NCI-H524 (cell line): ENCODE measurements at regions not wholly inside any gene's neighbourhood (a gene's known extent, or its start where the extent isn't known, plus 50 kb on each side); places are given as distances from the start of the nearest gene placed in this dataset.

ENCODE experiments used
- DNase-seq, 2 experiments: peaks; one replicate each; lab custom pipeline; 2025; lab: John Stamatoyannopoulos, UW

GRCh38 chr2:2848621-2849333, 517.7 kb upstream of the MYT1L start:
- peak; percentile 86 to 97 for DNase-seq

GRCh38 chr2:2848198-2848597, 517.1 kb upstream of the MYT1L start:
- DNase-seq: no peak

- peak; percentile 38 to 73 for DNase-seq
These were observed 516.2 kb upstream of the MYT1L start for GRCh38 chr2:2847209-2847676.

- DNase-seq: peak; percentile 97 to 99
These were observed 515.5 kb upstream of the MYT1L start for GRCh38 chr2:2846332-2847208.

DNA sequence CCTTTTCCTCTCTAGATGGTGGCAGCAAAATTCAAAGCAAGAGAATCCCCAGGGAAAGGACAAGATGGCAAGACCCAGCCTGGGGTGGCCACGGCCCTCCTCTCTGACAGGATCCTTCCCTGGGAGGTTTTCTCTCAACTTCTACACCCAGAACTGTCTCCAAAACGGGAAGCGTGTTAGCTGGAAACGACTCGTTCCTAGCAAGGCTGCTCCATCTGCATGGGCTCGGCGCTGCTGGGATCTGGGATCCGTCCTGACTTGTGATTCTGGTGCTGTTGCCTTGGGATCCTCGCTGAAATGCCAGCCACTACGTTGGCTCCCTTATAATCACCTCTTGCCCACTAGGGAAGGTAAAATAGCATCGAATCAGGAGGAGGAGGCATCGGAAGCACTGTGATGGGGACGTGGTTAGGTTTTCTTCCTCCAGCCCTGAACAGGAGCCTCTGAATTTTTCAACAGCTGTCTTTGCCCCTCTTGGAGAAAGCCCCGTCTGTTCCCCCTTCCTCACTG, 514.8 kb upstream of the MYT1L start:
- no peak for DNase-seq

DNA sequence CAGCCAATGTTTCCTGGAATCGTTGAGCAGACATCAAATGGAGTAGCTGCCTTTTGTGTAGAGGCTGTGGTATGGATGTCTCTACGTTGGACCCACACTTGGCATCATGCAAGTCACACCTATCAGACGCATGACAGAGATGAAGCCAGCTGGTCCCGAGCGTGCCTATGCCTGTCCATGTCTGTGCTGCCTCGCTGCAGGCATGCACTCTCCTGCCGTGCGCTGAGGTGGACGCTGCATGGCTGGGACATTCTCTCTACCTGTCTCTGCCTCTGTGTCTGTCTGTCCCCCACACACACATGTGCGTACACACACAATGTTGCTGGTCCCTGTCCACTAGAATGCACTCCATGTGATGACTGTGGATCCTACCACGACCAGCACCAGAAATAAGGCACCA, 514.2 kb upstream of the MYT1L start:
- DNase-seq: peak in 1 of 2 experiments; percentile 37

DNA sequence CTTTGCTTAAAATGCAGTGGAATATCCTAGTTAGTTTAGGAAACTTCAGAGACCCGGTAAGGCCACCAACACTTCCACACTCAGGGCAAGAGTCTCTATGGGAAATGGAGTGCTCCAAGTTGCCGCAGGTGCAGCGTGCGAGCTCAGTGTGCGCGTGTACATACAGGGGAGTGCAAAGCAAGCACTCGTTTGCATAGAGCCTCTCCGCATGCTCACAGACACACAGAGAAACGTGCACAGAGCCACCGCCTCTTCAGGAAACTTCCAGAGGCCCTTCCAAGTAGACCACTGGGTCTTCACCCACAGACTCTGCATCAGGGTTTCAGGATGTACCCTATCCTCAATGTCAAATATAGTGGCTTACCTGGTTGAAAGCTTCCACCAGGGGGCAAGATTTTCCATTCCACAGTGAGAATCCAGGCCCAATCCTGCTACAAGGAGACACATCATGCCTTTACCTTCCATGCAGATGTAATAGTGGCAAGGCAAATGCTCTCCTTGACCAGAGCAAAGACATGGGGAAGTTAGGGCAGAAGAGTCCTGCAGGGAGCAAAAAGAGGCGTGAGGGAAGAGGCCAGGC, 513.0 kb upstream of the MYT1L start:
- DNase-seq: peak; percentile 25 to 57

- DNase-seq: no peak
These were observed 511.4 kb upstream of the MYT1L start for GRCh38 chr2:2842466-2842865.

- DNase-seq: peak in 1 of 2 experiments; percentile 69
These were observed 509.7 kb upstream of the MYT1L start for GRCh38 chr2:2840681-2841300.

DNA sequence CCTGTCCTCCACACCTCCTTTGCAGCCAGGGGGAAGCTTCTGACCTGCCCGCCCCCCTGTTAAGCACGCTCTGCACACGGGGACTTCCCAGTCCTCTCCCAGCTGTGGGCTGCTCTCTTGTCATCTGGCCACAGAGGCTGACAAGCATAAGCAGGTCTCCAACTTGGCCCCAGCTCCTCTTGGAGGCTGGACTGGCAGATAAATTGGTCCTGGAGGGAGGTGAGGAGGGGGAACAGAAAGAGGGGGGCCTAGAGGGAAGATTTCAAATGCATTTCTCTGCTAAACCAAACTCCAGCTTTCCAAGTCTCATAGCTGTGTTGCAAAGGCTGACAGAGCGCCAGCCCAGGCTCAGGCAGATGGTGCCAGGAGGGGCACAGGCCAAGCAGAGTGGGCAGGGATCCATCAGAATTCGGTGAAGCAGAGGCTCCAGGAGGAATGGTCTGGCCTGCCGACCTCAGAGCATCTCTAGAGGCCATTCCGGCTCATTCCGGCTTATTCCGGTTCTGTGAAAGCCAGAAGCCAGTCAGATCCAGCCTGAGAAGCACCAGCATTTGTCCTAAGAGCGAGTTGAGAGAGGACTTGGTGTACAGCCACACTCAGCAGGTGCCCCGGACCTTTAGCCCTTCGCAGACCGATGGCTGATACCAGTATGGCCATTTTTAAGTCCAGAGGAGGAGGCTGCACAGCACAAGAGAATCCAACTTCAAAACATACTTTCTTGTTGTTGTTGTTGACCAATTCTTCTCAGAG, 508.9 kb upstream of the MYT1L start:
- DNase-seq: no peak

DNA sequence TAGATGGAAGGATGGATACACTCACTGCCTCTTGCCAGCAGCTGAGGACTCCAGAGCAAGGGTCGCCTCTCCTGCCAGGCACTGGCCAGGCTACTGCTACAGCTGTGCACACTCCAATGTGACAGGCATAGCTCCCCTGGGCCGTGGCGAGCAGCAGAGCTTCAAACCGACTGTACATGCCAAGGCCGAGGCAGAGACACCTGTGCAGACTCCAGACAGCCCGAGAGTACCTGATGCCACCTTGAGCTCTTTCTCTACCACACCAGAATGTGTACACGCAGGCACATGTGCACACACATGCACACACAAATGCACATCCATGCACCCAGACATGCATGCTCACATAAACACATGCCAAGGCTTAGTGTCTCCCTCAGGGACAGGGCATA, 508.3 kb upstream of the MYT1L start:
- DNase-seq: no peak

DNA sequence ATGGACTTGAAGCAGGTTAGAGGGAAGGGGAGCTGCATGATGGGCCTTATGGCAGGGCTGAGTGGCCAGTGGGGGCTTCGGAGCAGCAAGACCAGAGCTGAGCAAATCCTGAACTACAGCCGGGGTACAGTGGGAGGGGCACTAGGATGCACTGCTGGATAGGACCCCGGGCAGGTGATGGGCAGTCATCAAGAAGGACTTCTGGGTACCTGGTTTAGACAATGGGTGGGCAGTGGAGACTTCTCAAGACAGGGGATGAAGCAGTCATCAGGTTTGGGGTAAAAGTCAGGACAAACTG, 507.4 kb upstream of the MYT1L start:
- DNase-seq: no peak

GRCh38 chr2:2837746-2838547, 506.9 kb upstream of the MYT1L start:
- DNase-seq: no peak

- no peak for DNase-seq
These were observed 505.4 kb upstream of the MYT1L start for GRCh38 chr2:2836343-2837070.

GRCh38 chr2:2834516-2835254, 503.6 kb upstream of the MYT1L start:
- DNase-seq: no peak

DNA sequence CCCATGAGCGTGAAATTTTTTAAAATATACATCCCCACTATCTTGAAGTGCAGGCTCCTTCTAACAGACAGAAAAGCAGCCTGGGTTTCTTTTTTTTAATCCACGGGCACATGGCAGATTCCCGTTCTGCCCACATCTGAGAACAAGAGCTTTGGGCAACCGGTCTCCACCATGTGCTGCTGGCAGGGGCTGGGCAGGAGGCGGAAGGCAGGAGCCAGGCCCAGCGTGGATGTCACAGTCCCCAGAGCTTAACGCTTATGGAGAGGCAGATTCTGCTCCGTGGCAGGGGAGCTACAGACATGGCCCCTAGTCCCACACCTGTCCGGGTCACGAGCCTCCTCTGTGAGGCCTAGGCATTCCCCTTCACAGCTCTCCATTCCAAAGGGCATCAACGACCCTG, 503.0 kb upstream of the MYT1L start:
- no peak for DNase-seq

- no peak for DNase-seq
These were observed 501.6 kb upstream of the MYT1L start for GRCh38 chr2:2832657-2833056.

- DNase-seq: no peak
These were observed 500.6 kb upstream of the MYT1L start for GRCh38 chr2:2831633-2832032.

- no peak for DNase-seq
These were observed 499.5 kb upstream of the MYT1L start for GRCh38 chr2:2830576-2830975.
